Mammary epithelial cell (primary cell): ENCODE measurements at regions not wholly inside any gene's neighbourhood (a gene's known extent, or its start where the extent isn't known, plus 50 kb on each side); places are given as distances from the start of the nearest gene placed in this dataset.

Experiments
- EZH2 ChIP-seq: IDR thresholded peaks from 2 replicates; pipeline ENCODE4 v1.6.1; 2012; ENCODE audit warnings: low read length, inconsistent platforms, borderline replicate concordance
- TF ChIP-seq, protein P1 (sequence below), 2 donors: IDR thresholded peaks in 1 of 2; conservative IDR thresholded peaks in 1 of 2; 2 replicates each; pipeline ENCODE4 v1.5.1; 2011 to 2012; ENCODE audit warnings: inconsistent platforms in 2 of 2, low read length in 2 of 2, mild to moderate bottlenecking in 2 of 2, control low read depth in 1 of 2, low read depth in 1 of 2; ENCODE audit not compliant: insufficient read depth in 1 of 2; ENCODE audit errors: extremely low read depth in 1 of 2

- TF ChIP-seq, protein P1, sequence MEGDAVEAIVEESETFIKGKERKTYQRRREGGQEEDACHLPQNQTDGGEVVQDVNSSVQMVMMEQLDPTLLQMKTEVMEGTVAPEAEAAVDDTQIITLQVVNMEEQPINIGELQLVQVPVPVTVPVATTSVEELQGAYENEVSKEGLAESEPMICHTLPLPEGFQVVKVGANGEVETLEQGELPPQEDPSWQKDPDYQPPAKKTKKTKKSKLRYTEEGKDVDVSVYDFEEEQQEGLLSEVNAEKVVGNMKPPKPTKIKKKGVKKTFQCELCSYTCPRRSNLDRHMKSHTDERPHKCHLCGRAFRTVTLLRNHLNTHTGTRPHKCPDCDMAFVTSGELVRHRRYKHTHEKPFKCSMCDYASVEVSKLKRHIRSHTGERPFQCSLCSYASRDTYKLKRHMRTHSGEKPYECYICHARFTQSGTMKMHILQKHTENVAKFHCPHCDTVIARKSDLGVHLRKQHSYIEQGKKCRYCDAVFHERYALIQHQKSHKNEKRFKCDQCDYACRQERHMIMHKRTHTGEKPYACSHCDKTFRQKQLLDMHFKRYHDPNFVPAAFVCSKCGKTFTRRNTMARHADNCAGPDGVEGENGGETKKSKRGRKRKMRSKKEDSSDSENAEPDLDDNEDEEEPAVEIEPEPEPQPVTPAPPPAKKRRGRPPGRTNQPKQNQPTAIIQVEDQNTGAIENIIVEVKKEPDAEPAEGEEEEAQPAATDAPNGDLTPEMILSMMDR (conservative IDR thresholded peaks at IDR 0.05 in 1 of 2, IDR thresholded peaks at IDR 0.05 in 1 of 2; ENCODE audit: extremely low read depth in 1 of 2, insufficient read depth in 1 of 2, low read depth in 1 of 2, low read length in 2 of 2) = no peak
- TF ChIP-seq EZH2 = no peak
Measured at GRCh38 chr2:220335591-220335915, 708.1 kb downstream of the SLC4A3 start.
